Activated T-cell treated with anti-CD3 and anti-CD28 coated beads, Interleukin-2, amount 50 U/mL, for 24 hours (primary cell): ENCODE measurements at regions not wholly inside any gene's neighbourhood (a gene's known extent, or its start where the extent isn't known, plus 50 kb on each side); places are given as distances from the start of the nearest gene placed in this dataset.

ENCODE experiments used
- DNase-seq: peaks from one replicate; pipeline ENCODE4 v3.0.0-alpha.2; 2020
- H3K27ac Mint-ChIP-seq: 2 replicates; pipeline ENCODE4 v1.8.0; 2020; ENCODE audit warnings: mild to moderate bottlenecking, mixed read lengths
- H3K27me3 Mint-ChIP-seq: 2 replicates; pipeline ENCODE4 v1.8.0; 2020; ENCODE audit warnings: mixed read lengths
- H3K36me3 Mint-ChIP-seq: 2 replicates; pipeline ENCODE4 v1.8.0; 2020; ENCODE audit warnings: low read depth, mixed read lengths
- H3K4me1 Mint-ChIP-seq: 2 replicates; pipeline ENCODE4 v1.8.0; 2020; ENCODE audit warnings: low read depth, mixed read lengths
- H3K4me3 Mint-ChIP-seq: 2 replicates; pipeline ENCODE4 v1.8.0; 2020; ENCODE audit warnings: mild to moderate bottlenecking, moderate library complexity, mixed read lengths
- H3K9me3 Mint-ChIP-seq: 2 replicates; pipeline ENCODE4 v1.8.0; 2020; ENCODE audit warnings: mixed read lengths

- Mint-ChIP-seq H3K27me3 (no peaks in the 10 kb centered on the region), H3K4me1 (no peaks in the 10 kb centered on the region), H3K9me3 (no peaks in the 10 kb centered on the region), H3K36me3 (no peaks in the 10 kb centered on the region), H3K4me3 (no peak overlapping the region), H3K27ac (no peak overlapping the region)
- DNase-seq, result no peak
Observed at GRCh38 chr5:125103459-125103858, 357.0 kb upstream of the ZNF608 start.

- Mint-ChIP-seq H3K4me1 (no peaks in the 10 kb centered on the region), H3K27me3 (no peaks in the 10 kb centered on the region), H3K27ac (no peak overlapping the region), H3K9me3 (no peaks in the 10 kb centered on the region), H3K4me3 (no peak overlapping the region), H3K36me3 (no peaks in the 10 kb centered on the region)
- no peak for DNase-seq
Observed at GRCh38 chr5:125106271-125106670, 359.8 kb upstream of the ZNF608 start.

GRCh38 chr5:125106881-125107280 lies 360.4 kb upstream of the ZNF608 start:
- Mint-ChIP-seq H3K9me3 (peaks cover 3% of the 10 kb centered on the region), H3K27me3 (no peaks in the 10 kb centered on the region), H3K36me3 (no peaks in the 10 kb centered on the region), H3K27ac (no peak overlapping the region), H3K4me1 (no peaks in the 10 kb centered on the region), H3K4me3 (no peak overlapping the region)
- DNase-seq, result no peak

- no peak overlapping the region for H3K27ac Mint-ChIP-seq
- H3K9me3 Mint-ChIP-seq, result peaks cover 5% of the 10 kb centered on the region
- no peaks in the 10 kb centered on the region for H3K36me3 Mint-ChIP-seq
- no peaks in the 10 kb centered on the region for H3K4me1 Mint-ChIP-seq
- H3K4me3 Mint-ChIP-seq, result no peak overlapping the region
- no peaks in the 10 kb centered on the region for H3K27me3 Mint-ChIP-seq
- no peak for DNase-seq
Observed at GRCh38 chr5:125109293-125109692, 362.9 kb upstream of the ZNF608 start.

- no peak overlapping the region for H3K27ac Mint-ChIP-seq
- peaks cover 5% of the 10 kb centered on the region for H3K9me3 Mint-ChIP-seq
- H3K4me1 Mint-ChIP-seq, result no peaks in the 10 kb centered on the region
- no peaks in the 10 kb centered on the region for H3K27me3 Mint-ChIP-seq
- H3K4me3 Mint-ChIP-seq, result no peak overlapping the region
- no peaks in the 10 kb centered on the region for H3K36me3 Mint-ChIP-seq
- DNase-seq, result no peak
Observed at GRCh38 chr5:125109816-125110215, 363.4 kb upstream of the ZNF608 start.

- Mint-ChIP-seq H3K9me3 (peaks cover 5% of the 10 kb centered on the region), H3K4me3 (no peak overlapping the region), H3K27ac (no peak overlapping the region), H3K27me3 (no peaks in the 10 kb centered on the region), H3K36me3 (no peaks in the 10 kb centered on the region), H3K4me1 (no peaks in the 10 kb centered on the region)
- no peak for DNase-seq
Observed at GRCh38 chr5:125112196-125112595, 365.8 kb upstream of the ZNF608 start.

- Mint-ChIP-seq H3K36me3 (no peaks in the 10 kb centered on the region), H3K4me3 (no peak overlapping the region), H3K27ac (no peak overlapping the region), H3K9me3 (peaks cover 5% of the 10 kb centered on the region), H3K27me3 (no peaks in the 10 kb centered on the region), H3K4me1 (no peaks in the 10 kb centered on the region)
- no peak for DNase-seq
Observed at GRCh38 chr5:125113328-125113727, 366.9 kb upstream of the ZNF608 start.

GRCh38 chr5:125115195-125115525 lies 368.7 kb upstream of the ZNF608 start:
- Mint-ChIP-seq H3K9me3 (peaks cover 5% of the 10 kb centered on the region), H3K27me3 (no peaks in the 10 kb centered on the region), H3K4me3 (no peak overlapping the region), H3K4me1 (no peaks in the 10 kb centered on the region), H3K27ac (no peak overlapping the region), H3K36me3 (no peaks in the 10 kb centered on the region)
- no peak for DNase-seq

- Mint-ChIP-seq H3K4me1 (no peaks in the 10 kb centered on the region), H3K27ac (no peak overlapping the region), H3K9me3 (peaks cover 2% of the 10 kb centered on the region)
Observed at GRCh38 chr5:125117566-125117965, 371.1 kb upstream of the ZNF608 start.

GRCh38 chr5:125120012-125120411 lies 373.6 kb upstream of the ZNF608 start:
- Mint-ChIP-seq H3K27me3 (no peaks in the 10 kb centered on the region), H3K36me3 (no peaks in the 10 kb centered on the region), H3K4me3 (no peak overlapping the region), H3K4me1 (no peaks in the 10 kb centered on the region), H3K9me3 (no peaks in the 10 kb centered on the region), H3K27ac (no peak overlapping the region)
- no peak for DNase-seq

More at GRCh38 chr5:125117566-125117965, 371.1 kb upstream of the ZNF608 start:
- no peaks in the 10 kb centered on the region for H3K36me3 Mint-ChIP-seq
- DNase-seq, result no peak
- no peaks in the 10 kb centered on the region for H3K27me3 Mint-ChIP-seq
- H3K4me3 Mint-ChIP-seq, result no peak overlapping the region

GRCh38 chr5:125125031-125125823 lies 378.8 kb upstream of the ZNF608 start:
- no peak for DNase-seq
- H3K9me3 Mint-ChIP-seq, result peaks cover 2% of the 10 kb centered on the region
- H3K27ac Mint-ChIP-seq, result no peak overlapping the region
- no peaks in the 10 kb centered on the region for H3K4me1 Mint-ChIP-seq
- H3K36me3 Mint-ChIP-seq, result no peaks in the 10 kb centered on the region
- H3K27me3 Mint-ChIP-seq, result no peaks in the 10 kb centered on the region
- no peak overlapping the region for H3K4me3 Mint-ChIP-seq

GRCh38 chr5:125126050-125126449 lies 379.6 kb upstream of the ZNF608 start:
- Mint-ChIP-seq H3K4me1 (no peaks in the 10 kb centered on the region), H3K9me3 (peaks cover 2% of the 10 kb centered on the region), H3K27me3 (no peaks in the 10 kb centered on the region), H3K4me3 (no peak overlapping the region), H3K27ac (no peak overlapping the region), H3K36me3 (no peaks in the 10 kb centered on the region)
- DNase-seq, result no peak

- H3K9me3 Mint-ChIP-seq, result peaks cover 2% of the 10 kb centered on the region
- H3K36me3 Mint-ChIP-seq, result no peaks in the 10 kb centered on the region
- no peaks in the 10 kb centered on the region for H3K27me3 Mint-ChIP-seq
- DNase-seq, result no peak
- H3K4me3 Mint-ChIP-seq, result no peak overlapping the region
- H3K4me1 Mint-ChIP-seq, result no peaks in the 10 kb centered on the region
- H3K27ac Mint-ChIP-seq, result no peak overlapping the region
Observed at GRCh38 chr5:125129151-125129806, 382.8 kb upstream of the ZNF608 start.

- H3K4me3 Mint-ChIP-seq, result no peak overlapping the region
- no peak overlapping the region for H3K27ac Mint-ChIP-seq
- no peak for DNase-seq
- H3K9me3 Mint-ChIP-seq, result peaks cover 2% of the 10 kb centered on the region
- no peaks in the 10 kb centered on the region for H3K36me3 Mint-ChIP-seq
- H3K27me3 Mint-ChIP-seq, result no peaks in the 10 kb centered on the region
- no peaks in the 10 kb centered on the region for H3K4me1 Mint-ChIP-seq
Observed at GRCh38 chr5:125130591-125130990, 384.2 kb upstream of the ZNF608 start.

GRCh38 chr5:125134216-125135081 lies 388.0 kb upstream of the ZNF608 start:
- no peak overlapping the region for H3K4me3 Mint-ChIP-seq
- DNase-seq, result no peak
- peaks cover 3% of the 10 kb centered on the region for H3K9me3 Mint-ChIP-seq
- H3K27ac Mint-ChIP-seq, result no peak overlapping the region
- no peaks in the 10 kb centered on the region for H3K4me1 Mint-ChIP-seq
- no peaks in the 10 kb centered on the region for H3K36me3 Mint-ChIP-seq
- no peaks in the 10 kb centered on the region for H3K27me3 Mint-ChIP-seq
